ENCODE measurements at regions not wholly inside any gene's neighbourhood (a gene's known extent, or its start where the extent isn't known, plus 50 kb on each side); places are given as distances from the start of the nearest gene placed in this dataset.

- DNase-seq, result no peak
- H3K27ac ChIP-seq (ENCODE audit: insufficient read depth, low read length, poor library complexity, severe bottlenecking), result no peak overlapping the region
- no peaks in the 10 kb centered on the region for H3K4me1 ChIP-seq (ENCODE audit: control insufficient read depth, insufficient read depth, low read length, poor library complexity, severe bottlenecking)
- no peaks in the 10 kb centered on the region for H3K27me3 ChIP-seq (replicated peaks; ENCODE audit: control insufficient read depth, insufficient read depth, low read length, poor library complexity, severe bottlenecking)
- H3K36me3 ChIP-seq (ENCODE audit: control insufficient read depth, insufficient read depth, low read length), result no peaks in the 10 kb centered on the region
- no peaks in the 10 kb centered on the region for H3K9me3 ChIP-seq (ENCODE audit: control insufficient read depth, low read length)
- H3K4me3 ChIP-seq (ENCODE audit: insufficient read depth, low read depth, low read length, poor library complexity, severe bottlenecking), result no peak overlapping the region
These were observed 295.4 kb upstream of the ZNF521 start for GRCh38 chr18:25647404-25647803.

GRCh38 chr18:25646971-25647370, 295.0 kb upstream of the ZNF521 start:
- Histone ChIP-seq H3K27ac (ENCODE audit: insufficient read depth, low read length, poor library complexity, severe bottlenecking) (no peak overlapping the region), H3K4me1 (ENCODE audit: control insufficient read depth, insufficient read depth, low read length, poor library complexity, severe bottlenecking) (no peaks in the 10 kb centered on the region), H3K36me3 (ENCODE audit: control insufficient read depth, insufficient read depth, low read length) (no peaks in the 10 kb centered on the region), H3K4me3 (ENCODE audit: insufficient read depth, low read depth, low read length, poor library complexity, severe bottlenecking) (no peak overlapping the region), H3K9me3 (ENCODE audit: control insufficient read depth, low read length) (no peaks in the 10 kb centered on the region), H3K27me3 (replicated peaks; ENCODE audit: control insufficient read depth, insufficient read depth, low read length, poor library complexity, severe bottlenecking) (no peaks in the 10 kb centered on the region)
- no peak for DNase-seq

- Histone ChIP-seq H3K27me3 (replicated peaks; ENCODE audit: control insufficient read depth, insufficient read depth, low read length, poor library complexity, severe bottlenecking) (no peaks in the 10 kb centered on the region), H3K9me3 (ENCODE audit: control insufficient read depth, low read length) (no peaks in the 10 kb centered on the region), H3K4me3 (ENCODE audit: insufficient read depth, low read depth, low read length, poor library complexity, severe bottlenecking) (no peak overlapping the region), H3K27ac (ENCODE audit: insufficient read depth, low read length, poor library complexity, severe bottlenecking) (no peak overlapping the region), H3K36me3 (ENCODE audit: control insufficient read depth, insufficient read depth, low read length) (no peaks in the 10 kb centered on the region), H3K4me1 (ENCODE audit: control insufficient read depth, insufficient read depth, low read length, poor library complexity, severe bottlenecking) (no peaks in the 10 kb centered on the region)
- no peak for DNase-seq
These were observed 287.6 kb upstream of the ZNF521 start for GRCh38 chr18:25639596-25639995.

- Histone ChIP-seq H3K4me3 (ENCODE audit: insufficient read depth, low read depth, low read length, poor library complexity, severe bottlenecking) (no peak overlapping the region), H3K27me3 (replicated peaks; ENCODE audit: control insufficient read depth, insufficient read depth, low read length, poor library complexity, severe bottlenecking) (no peaks in the 10 kb centered on the region), H3K36me3 (ENCODE audit: control insufficient read depth, insufficient read depth, low read length) (no peaks in the 10 kb centered on the region), H3K27ac (ENCODE audit: insufficient read depth, low read length, poor library complexity, severe bottlenecking) (no peak overlapping the region), H3K9me3 (ENCODE audit: control insufficient read depth, low read length) (no peaks in the 10 kb centered on the region), H3K4me1 (ENCODE audit: control insufficient read depth, insufficient read depth, low read length, poor library complexity, severe bottlenecking) (no peaks in the 10 kb centered on the region)
- no peak for DNase-seq
These were observed 281.6 kb upstream of the ZNF521 start for GRCh38 chr18:25633563-25633962.

DNA sequence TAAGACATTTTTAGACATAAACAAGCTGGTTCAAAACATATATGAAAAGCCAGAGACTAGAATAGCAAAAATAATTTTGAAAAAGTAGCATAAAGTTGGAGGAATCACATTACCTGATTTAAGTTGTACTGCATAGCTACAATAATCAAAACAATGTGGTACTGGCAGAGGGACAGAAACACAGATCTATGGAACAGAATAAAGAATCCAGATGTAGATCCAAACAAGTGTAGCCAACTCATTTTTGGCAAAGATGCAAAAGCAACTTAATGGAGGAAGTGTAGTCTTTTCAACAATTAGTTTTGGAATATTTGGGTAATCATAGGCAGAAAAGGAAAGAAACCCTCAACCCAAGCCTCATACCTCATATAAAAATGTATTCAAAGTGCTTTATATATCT, 278.7 kb upstream of the ZNF521 start:
- Histone ChIP-seq H3K36me3 (ENCODE audit: control insufficient read depth, insufficient read depth, low read length) (no peaks in the 10 kb centered on the region), H3K27ac (ENCODE audit: insufficient read depth, low read length, poor library complexity, severe bottlenecking) (no peak overlapping the region), H3K9me3 (ENCODE audit: control insufficient read depth, low read length) (no peaks in the 10 kb centered on the region), H3K27me3 (replicated peaks; ENCODE audit: control insufficient read depth, insufficient read depth, low read length, poor library complexity, severe bottlenecking) (no peaks in the 10 kb centered on the region), H3K4me1 (ENCODE audit: control insufficient read depth, insufficient read depth, low read length, poor library complexity, severe bottlenecking) (no peaks in the 10 kb centered on the region), H3K4me3 (ENCODE audit: insufficient read depth, low read depth, low read length, poor library complexity, severe bottlenecking) (no peak overlapping the region)
- no peak for DNase-seq

- no peaks in the 10 kb centered on the region for H3K4me1 ChIP-seq (ENCODE audit: control insufficient read depth, insufficient read depth, low read length, poor library complexity, severe bottlenecking)
- no peaks in the 10 kb centered on the region for H3K36me3 ChIP-seq (ENCODE audit: control insufficient read depth, insufficient read depth, low read length)
- H3K4me3 ChIP-seq (ENCODE audit: insufficient read depth, low read depth, low read length, poor library complexity, severe bottlenecking), result no peak overlapping the region
- no peaks in the 10 kb centered on the region for H3K27me3 ChIP-seq (replicated peaks; ENCODE audit: control insufficient read depth, insufficient read depth, low read length, poor library complexity, severe bottlenecking)
- H3K9me3 ChIP-seq (ENCODE audit: control insufficient read depth, low read length), result no peaks in the 10 kb centered on the region
- DNase-seq, result no peak
- no peak overlapping the region for H3K27ac ChIP-seq (ENCODE audit: insufficient read depth, low read length, poor library complexity, severe bottlenecking)
These were observed 269.7 kb upstream of the ZNF521 start for GRCh38 chr18:25621682-25622081.

- Histone ChIP-seq H3K4me3 (ENCODE audit: insufficient read depth, low read depth, low read length, poor library complexity, severe bottlenecking) (no peak overlapping the region), H3K4me1 (ENCODE audit: control insufficient read depth, insufficient read depth, low read length, poor library complexity, severe bottlenecking) (no peaks in the 10 kb centered on the region), H3K27ac (ENCODE audit: insufficient read depth, low read length, poor library complexity, severe bottlenecking) (no peak overlapping the region), H3K27me3 (replicated peaks; ENCODE audit: control insufficient read depth, insufficient read depth, low read length, poor library complexity, severe bottlenecking) (no peaks in the 10 kb centered on the region), H3K36me3 (ENCODE audit: control insufficient read depth, insufficient read depth, low read length) (no peaks in the 10 kb centered on the region), H3K9me3 (ENCODE audit: control insufficient read depth, low read length) (no peaks in the 10 kb centered on the region)
- no peak for DNase-seq
These were observed 269.2 kb upstream of the ZNF521 start for GRCh38 chr18:25621144-25621543.

DNA sequence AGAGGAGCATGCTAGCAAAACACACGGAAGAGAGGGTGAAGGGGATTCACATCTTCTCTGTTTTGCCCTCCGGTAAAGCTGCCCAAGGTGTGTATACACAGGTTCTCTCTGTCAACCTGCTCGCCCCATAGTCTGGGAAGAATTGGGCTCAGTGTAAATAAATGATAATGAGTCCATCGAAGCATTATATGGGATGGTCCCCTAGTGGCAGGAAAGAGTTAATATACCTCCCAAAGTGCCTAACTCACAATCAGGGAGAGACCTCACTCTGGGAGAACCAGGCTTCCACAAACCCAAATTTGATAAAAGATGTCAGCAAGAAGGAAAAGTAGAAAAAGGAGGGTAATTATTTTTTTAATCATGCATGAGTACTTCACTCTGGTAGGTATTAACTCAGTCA, 262.2 kb upstream of the ZNF521 start:
- DNase-seq, result no peak
- no peak overlapping the region for H3K4me3 ChIP-seq (ENCODE audit: insufficient read depth, low read depth, low read length, poor library complexity, severe bottlenecking)
- no peaks in the 10 kb centered on the region for H3K4me1 ChIP-seq (ENCODE audit: control insufficient read depth, insufficient read depth, low read length, poor library complexity, severe bottlenecking)
- no peak overlapping the region for H3K27ac ChIP-seq (ENCODE audit: insufficient read depth, low read length, poor library complexity, severe bottlenecking)
- H3K27me3 ChIP-seq (replicated peaks; ENCODE audit: control insufficient read depth, insufficient read depth, low read length, poor library complexity, severe bottlenecking), result no peaks in the 10 kb centered on the region
- no peaks in the 10 kb centered on the region for H3K9me3 ChIP-seq (ENCODE audit: control insufficient read depth, low read length)
- H3K36me3 ChIP-seq (ENCODE audit: control insufficient read depth, insufficient read depth, low read length), result no peaks in the 10 kb centered on the region

DNA sequence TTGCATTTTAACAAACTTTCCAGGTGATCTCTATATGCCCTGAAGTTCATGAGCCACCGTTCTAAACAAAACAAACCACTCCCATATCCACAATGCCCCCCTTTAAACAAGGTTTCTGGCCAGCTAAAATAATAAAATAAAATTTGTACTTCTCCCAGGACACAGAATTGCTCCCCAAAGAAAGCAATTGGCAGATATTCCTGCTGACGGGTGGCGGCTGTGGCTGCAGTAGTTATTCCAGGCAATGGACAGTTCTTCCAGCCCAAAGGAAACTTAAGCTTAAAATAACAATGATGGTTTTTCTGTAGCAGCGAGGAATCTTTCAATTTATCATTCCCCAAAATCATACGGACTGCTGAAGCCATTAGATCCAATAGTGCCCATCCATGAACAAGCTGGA, 260.5 kb upstream of the ZNF521 start:
- no peak overlapping the region for H3K27ac ChIP-seq (ENCODE audit: insufficient read depth, low read length, poor library complexity, severe bottlenecking)
- no peaks in the 10 kb centered on the region for H3K4me1 ChIP-seq (ENCODE audit: control insufficient read depth, insufficient read depth, low read length, poor library complexity, severe bottlenecking)
- H3K27me3 ChIP-seq (replicated peaks; ENCODE audit: control insufficient read depth, insufficient read depth, low read length, poor library complexity, severe bottlenecking), result no peaks in the 10 kb centered on the region
- H3K4me3 ChIP-seq (ENCODE audit: insufficient read depth, low read depth, low read length, poor library complexity, severe bottlenecking), result no peak overlapping the region
- no peaks in the 10 kb centered on the region for H3K9me3 ChIP-seq (ENCODE audit: control insufficient read depth, low read length)
- DNase-seq, result no peak
- H3K36me3 ChIP-seq (ENCODE audit: control insufficient read depth, insufficient read depth, low read length), result no peaks in the 10 kb centered on the region

DNA sequence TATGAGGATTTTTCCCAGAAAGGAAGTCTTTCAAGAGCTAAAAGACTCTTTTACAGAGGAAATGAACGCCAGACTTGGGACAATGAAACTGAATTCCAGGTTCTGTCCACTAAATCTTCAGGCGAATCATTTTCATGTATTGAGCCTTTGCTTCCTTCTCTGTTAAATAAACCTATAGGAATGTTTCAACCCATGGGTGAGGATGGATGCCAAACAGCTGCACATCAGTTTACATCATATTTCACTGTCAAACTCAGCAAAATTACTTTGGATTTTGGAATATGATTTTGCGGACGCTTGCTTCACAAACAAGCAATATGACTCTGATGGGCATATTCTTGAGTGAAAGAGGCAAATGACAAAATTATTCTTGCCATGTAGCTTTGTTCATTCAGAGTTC, 256.1 kb upstream of the ZNF521 start:
- H3K9me3 ChIP-seq (ENCODE audit: control insufficient read depth, low read length), result no peaks in the 10 kb centered on the region
- no peak overlapping the region for H3K27ac ChIP-seq (ENCODE audit: insufficient read depth, low read length, poor library complexity, severe bottlenecking)
- H3K27me3 ChIP-seq (replicated peaks; ENCODE audit: control insufficient read depth, insufficient read depth, low read length, poor library complexity, severe bottlenecking), result no peaks in the 10 kb centered on the region
- H3K36me3 ChIP-seq (ENCODE audit: control insufficient read depth, insufficient read depth, low read length), result no peaks in the 10 kb centered on the region
- no peaks in the 10 kb centered on the region for H3K4me1 ChIP-seq (ENCODE audit: control insufficient read depth, insufficient read depth, low read length, poor library complexity, severe bottlenecking)
- no peak overlapping the region for H3K4me3 ChIP-seq (ENCODE audit: insufficient read depth, low read depth, low read length, poor library complexity, severe bottlenecking)
- no peak for DNase-seq
